ENCODE measurements at regions not wholly inside any gene's neighbourhood (a gene's known extent, or its start where the extent isn't known, plus 50 kb on each side); places are given as distances from the start of the nearest gene placed in this dataset.

GRCh38 chr10:125584954-125585353 lies 98.0 kb downstream of the TEX36 start:
- H3K27ac ChIP-seq: no peak overlapping the region
- TF ChIP-seq CTCF (conservative IDR thresholded peaks at IDR 0.05): no peak

GRCh38 chr10:125578658-125579315 lies 104.2 kb downstream of the TEX36 start:
- no peak for TF ChIP-seq CTCF (conservative IDR thresholded peaks at IDR 0.05)
- H3K27ac ChIP-seq: no peak overlapping the region

- TF ChIP-seq CTCF (conservative IDR thresholded peaks at IDR 0.05): no peak
- no peak overlapping the region for H3K27ac ChIP-seq
Observed at GRCh38 chr10:125575843-125576242, 107.1 kb downstream of the TEX36 start.

- no peak for TF ChIP-seq CTCF (conservative IDR thresholded peaks at IDR 0.05)
- no peak overlapping the region for H3K27ac ChIP-seq
Observed at GRCh38 chr10:125568156-125568555, 114.8 kb downstream of the TEX36 start.

- no peak for TF ChIP-seq CTCF (conservative IDR thresholded peaks at IDR 0.05)
- no peak overlapping the region for H3K27ac ChIP-seq
Observed at GRCh38 chr10:125567529-125567928, 115.4 kb downstream of the TEX36 start.

- H3K27ac ChIP-seq: no peak overlapping the region
- no peak for TF ChIP-seq CTCF (conservative IDR thresholded peaks at IDR 0.05)
Observed at GRCh38 chr10:125565046-125565445, 117.9 kb downstream of the TEX36 start.

GRCh38 chr10:125564570-125564969 lies 118.4 kb downstream of the TEX36 start:
- no peak overlapping the region for H3K27ac ChIP-seq
- TF ChIP-seq CTCF (conservative IDR thresholded peaks at IDR 0.05): no peak

All from VCaP (cell line).